Upper lobe of left lung (tissue), 6 donors: ENCODE measurements at regions not wholly inside any gene's neighbourhood (a gene's known extent, or its start where the extent isn't known, plus 50 kb on each side); places are given as distances from the start of the nearest gene placed in this dataset.

Experiments
- ATAC-seq, 2 donors: fragments of 200-7000 bp; cut with Tn5 transposase; one replicate each; pipeline ENCODE4 v1.9.1; 2022; ENCODE audit warnings: mild to moderate bottlenecking in 2 of 2, moderate library complexity in 2 of 2; ENCODE audit not compliant: low FRiP score in 2 of 2
- DNase-seq, 2 donors: peaks; one replicate each; pipeline ENCODE4 v3.0.0-alpha.2; 2019 to 2020
- H3K27ac ChIP-seq, 4 donors: fragments of 200-600 bp; sonication (generic); one replicate each; pipeline ENCODE4 v1.5.1; 2016 to 2019
- H3K27me3 ChIP-seq, 4 donors: fragments of 200-600 bp; sonication (generic); one replicate each; pipeline ENCODE4 v1.5.1; 2017 to 2019
- H3K36me3 ChIP-seq, 4 donors: fragments of 200-600 bp; sonication (generic); one replicate each; pipeline ENCODE4 v1.5.1; 2016 to 2019
- H3K4me1 ChIP-seq, 4 donors: fragments of 200-600 bp; sonication (generic); one replicate each; pipeline ENCODE4 v1.5.1; 2018 to 2019
- H3K4me3 ChIP-seq, 4 donors: fragments of 200-600 bp; sonication (generic); one replicate each; pipeline ENCODE4 v1.5.1; 2017 to 2019; ENCODE audit warnings: mild to moderate bottlenecking in 2 of 4, moderate library complexity in 1 of 4
- H3K9me3 ChIP-seq, 4 donors: fragments of 200-600 bp; sonication (generic); one replicate each; pipeline ENCODE4 v1.5.1; 2018 to 2019
- EP300 ChIP-seq, 4 donors: sonication (generic); formaldehyde crosslinking; IDR thresholded peaks; one replicate each; pipeline ENCODE4 v1.5.1; 2017; ENCODE audit warnings: antibody characterized with exemption in 4 of 4, control low read depth in 2 of 4
- POLR2A ChIP-seq, 4 donors: fragments of 450-650 bp; IDR thresholded peaks; one replicate each; pipeline ENCODE4 v1.5.1; 2016 to 2017; ENCODE audit warnings: antibody characterized with exemption in 4 of 4, mild to moderate bottlenecking in 2 of 4
- POLR2AphosphoS5 ChIP-seq, 2 donors: sonication (generic); formaldehyde crosslinking; IDR thresholded peaks; one replicate each; pipeline ENCODE4 v1.5.1; 2017; ENCODE audit warnings: antibody characterized with exemption in 2 of 2
- WGBS, 2 donors: methylation state at CpG; one replicate each; pipeline ENCODE4 v1.1.5; 2017 to 2018; 5-methylcytosine and 5-hydroxymethylcytosine counted together
- TF ChIP-seq, protein P1 (sequence below), 6 experiments: fragments of 450-650 bp in 4 of 6; fragments of 200-600 bp in 2 of 6; sonication (generic) in 2 of 6; IDR thresholded peaks; one replicate each; pipeline ENCODE4 v1.5.1; 2016 to 2019; ENCODE audit warnings: antibody characterized with exemption in 6 of 6
- donor health status: DM: no; HTN: no; CAD: no; lungs with moderate emphysema.
- donor health status: DM: no; HTN: yes; CAD: no; lungs with severe emphysema.

DNA sequence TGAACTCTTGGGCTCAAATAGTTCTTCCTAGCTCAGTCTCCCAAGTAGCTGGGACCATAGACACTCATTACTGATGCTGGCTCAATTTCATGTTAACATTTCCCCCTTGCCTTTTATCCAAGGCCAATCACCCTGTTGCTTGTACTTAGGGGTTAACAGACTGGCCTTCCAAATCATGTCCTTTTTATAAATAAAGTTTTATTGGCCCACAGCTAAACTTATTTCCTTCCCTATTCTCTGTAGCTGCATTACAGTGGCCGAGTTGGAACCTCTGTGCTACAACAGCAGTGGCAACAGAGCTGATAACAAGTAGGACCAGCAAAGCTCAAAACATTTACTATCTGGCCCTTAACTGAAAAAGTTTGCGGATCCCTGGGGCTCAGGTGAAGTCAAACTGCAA is 109.8 kb downstream of the ZFP64 start:
- WGBS, 2 donors: 76 to 82% methylated on average over 2 of the region's 2 CpGs
- no peaks in the 10 kb centered on the region for H3K4me1 ChIP-seq
- no peak overlapping the region for H3K27ac ChIP-seq
- TF ChIP-seq POLR2A (IDR thresholded peaks at IDR 0.05): no peak
- TF ChIP-seq POLR2AphosphoS5 (IDR thresholded peaks at IDR 0.05): no peak
- TF ChIP-seq, protein P1, sequence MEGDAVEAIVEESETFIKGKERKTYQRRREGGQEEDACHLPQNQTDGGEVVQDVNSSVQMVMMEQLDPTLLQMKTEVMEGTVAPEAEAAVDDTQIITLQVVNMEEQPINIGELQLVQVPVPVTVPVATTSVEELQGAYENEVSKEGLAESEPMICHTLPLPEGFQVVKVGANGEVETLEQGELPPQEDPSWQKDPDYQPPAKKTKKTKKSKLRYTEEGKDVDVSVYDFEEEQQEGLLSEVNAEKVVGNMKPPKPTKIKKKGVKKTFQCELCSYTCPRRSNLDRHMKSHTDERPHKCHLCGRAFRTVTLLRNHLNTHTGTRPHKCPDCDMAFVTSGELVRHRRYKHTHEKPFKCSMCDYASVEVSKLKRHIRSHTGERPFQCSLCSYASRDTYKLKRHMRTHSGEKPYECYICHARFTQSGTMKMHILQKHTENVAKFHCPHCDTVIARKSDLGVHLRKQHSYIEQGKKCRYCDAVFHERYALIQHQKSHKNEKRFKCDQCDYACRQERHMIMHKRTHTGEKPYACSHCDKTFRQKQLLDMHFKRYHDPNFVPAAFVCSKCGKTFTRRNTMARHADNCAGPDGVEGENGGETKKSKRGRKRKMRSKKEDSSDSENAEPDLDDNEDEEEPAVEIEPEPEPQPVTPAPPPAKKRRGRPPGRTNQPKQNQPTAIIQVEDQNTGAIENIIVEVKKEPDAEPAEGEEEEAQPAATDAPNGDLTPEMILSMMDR (IDR thresholded peaks at IDR 0.05): no peak
- TF ChIP-seq EP300 (IDR thresholded peaks at IDR 0.05): no peak
- no peaks in the 10 kb centered on the region for H3K27me3 ChIP-seq
- no peak overlapping the region for H3K4me3 ChIP-seq
- peaks cover 0 to 10% (median 3%) of the 10 kb centered on the region in 4 donors for H3K36me3 ChIP-seq
- peaks cover 0 to 7% (median 2%) of the 10 kb centered on the region in 4 donors for H3K9me3 ChIP-seq
- ATAC-seq: no peak
- no peak for DNase-seq

- no peaks in the 10 kb centered on the region for H3K27me3 ChIP-seq
- DNase-seq (no peak), ATAC-seq (no peak)
- H3K36me3 ChIP-seq: peaks cover 0 to 10% (median 3%) of the 10 kb centered on the region in 4 donors
- WGBS, 2 donors: 71 to 79% methylated on average over 5 of the region's 5 CpGs
- H3K4me1 ChIP-seq: no peaks in the 10 kb centered on the region
- no peak overlapping the region for H3K27ac ChIP-seq
- TF ChIP-seq, protein P1 (IDR thresholded peaks at IDR 0.05): no peak
- H3K4me3 ChIP-seq: no peak overlapping the region
- no peaks in the 10 kb centered on the region for H3K9me3 ChIP-seq
Observed at GRCh38 chr20:52081066-52081465, 110.5 kb downstream of the ZFP64 start.

DNA sequence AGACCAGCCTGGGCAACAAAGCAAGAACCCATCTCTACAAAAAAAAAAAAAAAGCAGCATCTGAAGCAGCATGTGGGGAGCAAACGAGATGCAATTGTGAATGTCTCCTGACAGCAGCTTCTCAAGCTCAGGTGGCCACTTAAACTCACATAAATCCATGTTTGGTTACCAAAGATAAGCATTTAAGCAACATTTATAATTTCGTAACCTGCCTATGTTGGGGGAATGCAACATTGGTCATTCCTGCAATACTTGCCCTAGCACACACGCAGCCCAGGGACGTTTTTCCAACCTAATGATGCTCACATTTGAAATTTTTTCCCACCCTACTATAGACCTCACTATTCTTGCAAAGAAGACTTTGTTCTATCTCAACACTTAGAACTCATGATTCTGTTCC is 113.3 kb downstream of the ZFP64 start:
- no peaks in the 10 kb centered on the region for H3K27me3 ChIP-seq
- H3K9me3 ChIP-seq: no peaks in the 10 kb centered on the region
- H3K27ac ChIP-seq: no peak overlapping the region
- DNase-seq (no peak), ATAC-seq (no peak)
- no peaks in the 10 kb centered on the region for H3K36me3 ChIP-seq
- no peak for TF ChIP-seq POLR2AphosphoS5 (IDR thresholded peaks at IDR 0.05)
- TF ChIP-seq POLR2A (IDR thresholded peaks at IDR 0.05): no peak
- TF ChIP-seq, protein P1 (IDR thresholded peaks at IDR 0.05): no peak
- TF ChIP-seq EP300 (IDR thresholded peaks at IDR 0.05): no peak
- H3K4me1 ChIP-seq: no peaks in the 10 kb centered on the region
- 71 to 72% methylated on average over 4 of the region's 4 CpGs for WGBS, 2 donors
- no peak overlapping the region for H3K4me3 ChIP-seq

DNA sequence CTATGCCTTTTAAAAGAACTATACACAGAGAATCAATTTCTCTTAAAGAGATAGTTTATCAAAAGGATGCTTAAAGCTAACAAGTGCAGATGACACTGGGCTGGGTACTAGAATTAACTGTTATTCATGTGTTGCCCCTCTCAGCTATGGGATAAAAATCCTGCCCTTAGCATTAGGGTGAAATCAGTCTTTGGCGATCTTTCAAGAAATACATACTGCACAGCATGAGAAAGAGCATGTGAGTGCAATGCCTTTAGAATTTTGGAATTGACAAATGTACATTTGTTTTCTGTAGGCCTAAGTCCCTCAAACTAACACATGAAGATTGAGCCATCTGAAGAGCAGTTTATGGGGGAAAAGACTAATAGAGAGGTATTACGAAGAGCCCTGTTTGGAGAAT is 115.4 kb downstream of the ZFP64 start:
- Histone ChIP-seq H3K36me3 (no peaks in the 10 kb centered on the region), H3K27me3 (no peaks in the 10 kb centered on the region), H3K4me3 (no peak overlapping the region), H3K4me1 (no peaks in the 10 kb centered on the region), H3K27ac (no peak overlapping the region), H3K9me3 (no peaks in the 10 kb centered on the region)
- 92 to 96% methylated on average over 2 of the region's 2 CpGs for WGBS, 2 donors
- ATAC-seq (no peak), DNase-seq (no peak)
- TF ChIP-seq EP300 (IDR thresholded peaks at IDR 0.05): no peak
- no peak for TF ChIP-seq POLR2A (IDR thresholded peaks at IDR 0.05)
- TF ChIP-seq, protein P1 (IDR thresholded peaks at IDR 0.05): no peak
- no peak for TF ChIP-seq POLR2AphosphoS5 (IDR thresholded peaks at IDR 0.05)

DNA sequence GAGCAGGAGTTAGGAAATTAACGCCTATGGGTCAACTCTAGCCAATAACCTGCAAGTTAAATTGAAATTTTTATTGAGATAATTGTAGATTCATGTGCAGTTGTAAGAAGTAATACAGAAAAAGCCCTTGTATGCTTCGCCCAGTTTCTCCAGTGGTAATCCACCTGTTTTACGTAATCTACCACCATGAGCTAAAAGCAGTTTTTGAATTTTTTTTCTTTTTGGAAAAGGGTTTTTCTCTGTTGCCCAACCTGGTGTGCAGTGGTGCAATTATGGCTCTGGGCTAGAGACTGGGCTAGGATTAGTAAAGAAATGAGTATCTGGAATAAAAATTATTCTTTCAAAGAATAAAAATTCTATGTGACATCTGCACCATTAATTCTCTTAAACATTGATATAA is 116.2 kb downstream of the ZFP64 start:
- Histone ChIP-seq H3K36me3 (no peaks in the 10 kb centered on the region), H3K4me1 (no peaks in the 10 kb centered on the region), H3K27me3 (no peaks in the 10 kb centered on the region), H3K27ac (no peak overlapping the region), H3K9me3 (no peaks in the 10 kb centered on the region), H3K4me3 (no peak overlapping the region)
- TF ChIP-seq, protein P1 (IDR thresholded peaks at IDR 0.05): no peak
- TF ChIP-seq POLR2A (IDR thresholded peaks at IDR 0.05) (no peak), EP300 (IDR thresholded peaks at IDR 0.05) (no peak), POLR2AphosphoS5 (IDR thresholded peaks at IDR 0.05) (no peak)
- DNase-seq (no peak), ATAC-seq (no peak)
- WGBS, 2 donors: 85 to 93% methylated on average over 3 of the region's 3 CpGs
